ENCODE measurements at regions not wholly inside any gene's neighbourhood (a gene's known extent, or its start where the extent isn't known, plus 50 kb on each side); places are given as distances from the start of the nearest gene placed in this dataset.

GRCh38 chr15:79186616-79187015, 95.9 kb upstream of the ANKRD34C start:
- no peak for DNase-seq (ENCODE audit: low read depth in 4 of 4, low spot score in 1 of 4)

GRCh38 chr15:79185199-79185598, 94.6 kb upstream of the RASGRF1 start:
- DNase-seq (ENCODE audit: low read depth in 4 of 4, low spot score in 1 of 4), result peak in 3 of 4 experiments; percentile 4 to 14 (median 9)

- DNase-seq (ENCODE audit: low read depth in 4 of 4, low spot score in 1 of 4), result peak; percentile 50 to 65 (median 56)
Observed at GRCh38 chr15:79184465-79184892, 93.9 kb upstream of the RASGRF1 start.

GRCh38 chr15:79180318-79180717, 89.7 kb upstream of the RASGRF1 start:
- no peak for DNase-seq (ENCODE audit: low read depth in 4 of 4, low spot score in 1 of 4)

- no peak for DNase-seq (ENCODE audit: low read depth in 4 of 4, low spot score in 1 of 4)
Observed at GRCh38 chr15:79179597-79179996, 89.0 kb upstream of the RASGRF1 start.

- DNase-seq (ENCODE audit: low read depth in 4 of 4, low spot score in 1 of 4), result no peak
Observed at GRCh38 chr15:79179108-79179561, 88.6 kb upstream of the RASGRF1 start.

- DNase-seq (ENCODE audit: low read depth in 4 of 4, low spot score in 1 of 4), result no peak
Observed at GRCh38 chr15:79178594-79178993, 88.0 kb upstream of the RASGRF1 start.

GRCh38 chr15:79176151-79176550, 85.6 kb upstream of the RASGRF1 start:
- DNase-seq (ENCODE audit: low read depth in 4 of 4, low spot score in 1 of 4), result no peak

- DNase-seq (ENCODE audit: low read depth in 4 of 4, low spot score in 1 of 4), result no peak
Observed at GRCh38 chr15:79172801-79173460, 82.4 kb upstream of the RASGRF1 start.

GRCh38 chr15:79172032-79172481, 81.5 kb upstream of the RASGRF1 start:
- DNase-seq (ENCODE audit: low read depth in 4 of 4, low spot score in 1 of 4), result no peak

- no peak for DNase-seq (ENCODE audit: low read depth in 4 of 4, low spot score in 1 of 4)
Observed at GRCh38 chr15:79171320-79172031, 80.9 kb upstream of the RASGRF1 start.

- DNase-seq (ENCODE audit: low read depth in 4 of 4, low spot score in 1 of 4), result no peak
Observed at GRCh38 chr15:79170256-79170664, 79.7 kb upstream of the RASGRF1 start.

- no peak for DNase-seq (ENCODE audit: low read depth in 4 of 4, low spot score in 1 of 4)
Observed at GRCh38 chr15:79169526-79170133, 79.0 kb upstream of the RASGRF1 start.

- no peak for DNase-seq (ENCODE audit: low read depth in 4 of 4, low spot score in 1 of 4)
Observed at GRCh38 chr15:79168922-79169456, 78.4 kb upstream of the RASGRF1 start.

- no peak for DNase-seq (ENCODE audit: low read depth in 4 of 4, low spot score in 1 of 4)
Observed at GRCh38 chr15:79167776-79168175, 77.2 kb upstream of the RASGRF1 start.

- DNase-seq (ENCODE audit: low read depth in 4 of 4, low spot score in 1 of 4), result no peak
Observed at GRCh38 chr15:79166311-79166955, 75.9 kb upstream of the RASGRF1 start.

GRCh38 chr15:79164465-79164864, 73.9 kb upstream of the RASGRF1 start:
- DNase-seq (ENCODE audit: low read depth in 4 of 4, low spot score in 1 of 4), result no peak

GRCh38 chr15:79164043-79164442, 73.5 kb upstream of the RASGRF1 start:
- DNase-seq (ENCODE audit: low read depth in 4 of 4, low spot score in 1 of 4), result no peak

- DNase-seq (ENCODE audit: low read depth in 4 of 4, low spot score in 1 of 4), result no peak
Observed at GRCh38 chr15:79163395-79163794, 72.8 kb upstream of the RASGRF1 start.

- no peak for DNase-seq (ENCODE audit: low read depth in 4 of 4, low spot score in 1 of 4)
Observed at GRCh38 chr15:79161837-79162508, 71.4 kb upstream of the RASGRF1 start.

- no peak for DNase-seq (ENCODE audit: low read depth in 4 of 4, low spot score in 1 of 4)
Observed at GRCh38 chr15:79160211-79160610, 69.6 kb upstream of the RASGRF1 start.

Data from stimulated activated CD4-positive, alpha-beta T cell treated with anti-CD3 and anti-CD28 coated beads, Interleukin-1b, Interleukin-23, amount 100 ng/mL, for 24 hours (primary cell).